ENCODE measurements at regions not wholly inside any gene's neighbourhood (a gene's known extent, or its start where the extent isn't known, plus 50 kb on each side); places are given as distances from the start of the nearest gene placed in this dataset.

GRCh38 chr4:107380836-107381438 lies 339.1 kb downstream of the PAPSS1 start:
- Histone ChIP-seq H3K4me1 (ENCODE audit: insufficient read depth, low read length) (no peaks in the 10 kb centered on the region), H4K20me1 (ENCODE audit: insufficient read depth, low read length) (no peaks in the 10 kb centered on the region), H3K79me2 (ENCODE audit: insufficient read depth, low read length) (no peaks in the 10 kb centered on the region), H2AFZ (ENCODE audit: low read depth, low read length) (no peak overlapping the region), H3K4me2 (ENCODE audit: insufficient read depth, low read length) (no peak overlapping the region), H3K27me3 (ENCODE audit: insufficient read depth, low read length, poor library complexity) (peaks cover 2% of the 10 kb centered on the region), H3K36me3 (ENCODE audit: insufficient read depth, low read length) (no peaks in the 10 kb centered on the region), H3K27ac (ENCODE audit: low read length) (no peak overlapping the region), H3K4me3 (ENCODE audit: low read depth in 1 of 2, low read length in 2 of 2) (no peak overlapping the region), H3K9me3 (ENCODE audit: insufficient read depth, low read length, severe bottlenecking) (no peaks in the 10 kb centered on the region), H3K9ac (ENCODE audit: low read depth, low read length) (no peak overlapping the region)
- ATAC-seq (ENCODE audit: insufficient read depth, low read depth) (no peak), DNase-seq (no peak)
- no peak for TF ChIP-seq EZH2 (IDR thresholded peaks at IDR 0.05; ENCODE audit: borderline replicate concordance, low read depth, low read length, severe bottlenecking)
- TF ChIP-seq CTCF (IDR thresholded peaks at IDR 0.05; ENCODE audit: borderline replicate concordance, extremely low read depth, low read length, poor library complexity, severe bottlenecking), result no peak

GRCh38 chr4:107380190-107380589 lies 339.8 kb downstream of the PAPSS1 start:
- Histone ChIP-seq H3K4me2 (ENCODE audit: insufficient read depth, low read length) (no peak overlapping the region), H3K36me3 (ENCODE audit: insufficient read depth, low read length) (no peaks in the 10 kb centered on the region), H3K27me3 (ENCODE audit: insufficient read depth, low read length, poor library complexity) (peaks cover 2% of the 10 kb centered on the region), H3K4me3 (ENCODE audit: low read depth in 1 of 2, low read length in 2 of 2) (no peak overlapping the region), H3K27ac (ENCODE audit: low read length) (no peak overlapping the region), H3K79me2 (ENCODE audit: insufficient read depth, low read length) (no peaks in the 10 kb centered on the region), H3K4me1 (ENCODE audit: insufficient read depth, low read length) (no peaks in the 10 kb centered on the region), H2AFZ (ENCODE audit: low read depth, low read length) (no peak overlapping the region), H3K9me3 (ENCODE audit: insufficient read depth, low read length, severe bottlenecking) (no peaks in the 10 kb centered on the region), H3K9ac (ENCODE audit: low read depth, low read length) (no peak overlapping the region), H4K20me1 (ENCODE audit: insufficient read depth, low read length) (no peaks in the 10 kb centered on the region)
- ATAC-seq (ENCODE audit: insufficient read depth, low read depth) (no peak), DNase-seq (no peak)
- TF ChIP-seq EZH2 (IDR thresholded peaks at IDR 0.05; ENCODE audit: borderline replicate concordance, low read depth, low read length, severe bottlenecking) (no peak), CTCF (IDR thresholded peaks at IDR 0.05; ENCODE audit: borderline replicate concordance, extremely low read depth, low read length, poor library complexity, severe bottlenecking) (no peak)

GRCh38 chr4:107379054-107379869 lies 340.8 kb downstream of the PAPSS1 start:
- DNase-seq (no peak), ATAC-seq (ENCODE audit: insufficient read depth, low read depth) (no peak)
- no peak for TF ChIP-seq EZH2 (IDR thresholded peaks at IDR 0.05; ENCODE audit: borderline replicate concordance, low read depth, low read length, severe bottlenecking)
- no peak for TF ChIP-seq CTCF (IDR thresholded peaks at IDR 0.05; ENCODE audit: borderline replicate concordance, extremely low read depth, low read length, poor library complexity, severe bottlenecking)
- no peaks in the 10 kb centered on the region for H3K9me3 ChIP-seq (ENCODE audit: insufficient read depth, low read length, severe bottlenecking)
- H3K4me3 ChIP-seq (ENCODE audit: low read depth in 1 of 2, low read length in 2 of 2), result no peak overlapping the region
- H2AFZ ChIP-seq (ENCODE audit: low read depth, low read length), result no peak overlapping the region
- H4K20me1 ChIP-seq (ENCODE audit: insufficient read depth, low read length), result no peaks in the 10 kb centered on the region
- H3K9ac ChIP-seq (ENCODE audit: low read depth, low read length), result no peak overlapping the region
- no peaks in the 10 kb centered on the region for H3K79me2 ChIP-seq (ENCODE audit: insufficient read depth, low read length)
- no peak overlapping the region for H3K4me2 ChIP-seq (ENCODE audit: insufficient read depth, low read length)
- no peaks in the 10 kb centered on the region for H3K36me3 ChIP-seq (ENCODE audit: insufficient read depth, low read length)
- no peaks in the 10 kb centered on the region for H3K27me3 ChIP-seq (ENCODE audit: insufficient read depth, low read length, poor library complexity)
- no peak overlapping the region for H3K27ac ChIP-seq (ENCODE audit: low read length)
- no peaks in the 10 kb centered on the region for H3K4me1 ChIP-seq (ENCODE audit: insufficient read depth, low read length)
